HCEC 1CT (cell line): ENCODE measurements at regions not wholly inside any gene's neighbourhood (a gene's known extent, or its start where the extent isn't known, plus 50 kb on each side); places are given as distances from the start of the nearest gene placed in this dataset.
"Not testable (repeated sequence)": the region's sequence is repeated elsewhere in the genome, so short reads cannot be mapped to it uniquely, and the experiment has no call there.

Experiments
- DNase-seq: peaks from one replicate; pipeline ENCODE4 v3.0.0-alpha.2; 2017

- DNase-seq = no peak
Measured at GRCh38 chr9:81103597-81104471, 585.5 kb downstream of the TLE1 start.

- DNase-seq = no peak
Measured at GRCh38 chr9:81097131-81097847, 592.1 kb downstream of the TLE1 start.

- no peak for DNase-seq
Measured at GRCh38 chr9:81096625-81097024, 592.7 kb downstream of the TLE1 start.

- peak; percentile 27 for DNase-seq
Measured at GRCh38 chr9:81092057-81092456, 597.3 kb downstream of the TLE1 start.

GRCh38 chr9:81088341-81088740, 601.0 kb downstream of the TLE1 start:
- DNase-seq = no peak

- DNase-seq = no peak
Measured at GRCh38 chr9:81086416-81086815, 602.9 kb downstream of the TLE1 start.

GRCh38 chr9:81083854-81084512, 605.4 kb downstream of the TLE1 start:
- peak; percentile 75 for DNase-seq

GRCh38 chr9:81083067-81083466, 606.3 kb downstream of the TLE1 start:
- DNase-seq = peak; percentile 59

- peak; percentile 22 for DNase-seq
Measured at GRCh38 chr9:81082221-81082620, 607.1 kb downstream of the TLE1 start.

GRCh38 chr9:81080900-81081299, 608.4 kb downstream of the TLE1 start:
- DNase-seq = no peak

GRCh38 chr9:81080185-81080584, 609.2 kb downstream of the TLE1 start:
- DNase-seq = no peak

- DNase-seq = no peak
Measured at GRCh38 chr9:81079055-81079454, 610.3 kb downstream of the TLE1 start.

GRCh38 chr9:81078555-81078954, 610.8 kb downstream of the TLE1 start:
- no peak for DNase-seq

GRCh38 chr9:81077572-81077971, 611.8 kb downstream of the TLE1 start:
- no peak for DNase-seq

- no peak for DNase-seq
Measured at GRCh38 chr9:81076131-81076530, 613.2 kb downstream of the TLE1 start.

- DNase-seq = no peak
Measured at GRCh38 chr9:81074221-81074620, 615.1 kb downstream of the TLE1 start.

GRCh38 chr9:81073821-81074220, 615.5 kb downstream of the TLE1 start:
- no peak for DNase-seq

- DNase-seq = no peak
Measured at GRCh38 chr9:81072758-81073157, 616.6 kb downstream of the TLE1 start.

GRCh38 chr9:81071108-81071507, 618.2 kb downstream of the TLE1 start:
- peak; percentile 69 for DNase-seq

- DNase-seq = no peak
Measured at GRCh38 chr9:81070689-81071088, 618.7 kb downstream of the TLE1 start.

- DNase-seq = no peak
Measured at GRCh38 chr9:81069923-81070322, 619.4 kb downstream of the TLE1 start.

- no peak for DNase-seq
Measured at GRCh38 chr9:81069038-81069795, 620.1 kb downstream of the TLE1 start.

GRCh38 chr9:81062995-81063394, 626.4 kb downstream of the TLE1 start:
- DNase-seq = not testable (repeated sequence)
